RWPE2 (cell line): ENCODE measurements at regions not wholly inside any gene's neighbourhood (a gene's known extent, or its start where the extent isn't known, plus 50 kb on each side); places are given as distances from the start of the nearest gene placed in this dataset.
"Not testable (repeated sequence)": the region's sequence is repeated elsewhere in the genome, so short reads cannot be mapped to it uniquely, and the experiment has no call there.

Experiments
- ATAC-seq: fragments of 200-7000 bp; cut with Tn5 transposase; 3 replicates; pipeline ENCODE4 v1.9.1; 2021; ENCODE audit warnings: low read depth
- DNase-seq: peaks from one replicate; pipeline ENCODE4 v3.0.0-alpha.2; 2020; ENCODE audit warnings: low spot score
- H3K27ac ChIP-seq: fragments of 450-650 bp; 2 replicates; pipeline ENCODE4 v1.5.1; 2017; ENCODE audit warnings: mild to moderate bottlenecking; ENCODE audit not compliant: poor library complexity, severe bottlenecking
- H3K27me3 ChIP-seq: fragments of 250-450 bp; sonication (Bioruptor Pico); 2 replicates; pipeline ENCODE4 v1.5.1; 2021; ENCODE audit warnings: mild to moderate bottlenecking, moderate library complexity; ENCODE audit not compliant: insufficient read depth, poor library complexity, severe bottlenecking
- H3K36me3 ChIP-seq: fragments of 250-450 bp; sonication (Bioruptor Pico); 2 replicates; pipeline ENCODE4 v1.5.1; 2020; ENCODE audit warnings: low read depth, mild to moderate bottlenecking, moderate library complexity
- H3K4me1 ChIP-seq: fragments of 250-450 bp; sonication (Bioruptor Pico); 2 replicates; pipeline ENCODE4 v1.5.1; 2021; ENCODE audit warnings: mild to moderate bottlenecking, moderate library complexity; ENCODE audit not compliant: insufficient read depth, poor library complexity, severe bottlenecking
- H3K4me3 ChIP-seq: fragments of 250-450 bp; sonication (Bioruptor Pico); 2 replicates; pipeline ENCODE4 v1.5.1; 2021; ENCODE audit warnings: mild to moderate bottlenecking, moderate library complexity; ENCODE audit not compliant: severe bottlenecking
- H3K9me3 ChIP-seq: fragments of 250-450 bp; sonication (Bioruptor Pico); 2 replicates; pipeline ENCODE4 v1.5.1; 2021; ENCODE audit warnings: mild to moderate bottlenecking, moderate library complexity; ENCODE audit not compliant: severe bottlenecking

DNA sequence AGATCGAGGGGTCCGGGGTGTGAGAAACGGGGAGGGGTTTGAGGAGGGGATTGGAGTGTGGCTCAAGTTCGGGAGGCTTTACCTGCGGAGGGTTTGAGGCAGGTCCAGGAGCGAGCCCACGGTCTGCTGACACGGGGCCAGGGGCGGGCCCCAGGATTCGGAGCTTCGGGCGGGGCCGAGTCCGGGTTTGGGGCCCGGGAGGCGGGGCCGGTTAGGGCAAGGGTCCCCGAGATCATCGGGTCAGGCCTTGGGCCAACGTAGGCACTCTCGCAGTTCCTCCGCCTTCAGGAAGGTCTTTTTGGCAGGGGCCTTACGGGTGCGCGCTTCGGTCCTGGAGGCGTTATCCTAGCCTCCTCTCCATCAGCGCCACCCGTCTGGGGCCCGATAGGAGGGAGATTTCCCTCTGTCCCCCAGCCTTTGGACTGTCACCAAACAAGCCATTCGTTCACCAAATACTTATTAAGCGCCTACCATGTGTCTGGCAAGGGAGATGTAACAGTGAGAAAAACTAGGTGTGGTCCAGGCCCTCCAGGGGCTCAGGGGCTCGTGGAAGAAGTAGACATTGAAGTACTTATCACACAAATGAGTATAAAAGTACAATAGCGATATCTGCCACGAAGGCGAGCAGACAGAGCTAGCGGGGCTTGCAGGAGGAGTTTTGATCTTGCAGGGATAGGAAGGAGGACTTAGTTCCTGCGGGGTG, 190.1 kb downstream of the ADRA2C start:
- not testable (repeated sequence) for H3K9me3 ChIP-seq, H3K36me3 ChIP-seq, DNase-seq, H3K4me3 ChIP-seq, H3K27ac ChIP-seq, H3K4me1 ChIP-seq, H3K27me3 ChIP-seq, ATAC-seq

- H3K9me3 ChIP-seq, H3K27ac ChIP-seq, DNase-seq, H3K27me3 ChIP-seq, H3K4me1 ChIP-seq, ATAC-seq, H3K4me3 ChIP-seq, H3K36me3 ChIP-seq: not testable (repeated sequence)
Observed at GRCh38 chr4:3961091-3961672, 195.0 kb downstream of the ADRA2C start.

DNA sequence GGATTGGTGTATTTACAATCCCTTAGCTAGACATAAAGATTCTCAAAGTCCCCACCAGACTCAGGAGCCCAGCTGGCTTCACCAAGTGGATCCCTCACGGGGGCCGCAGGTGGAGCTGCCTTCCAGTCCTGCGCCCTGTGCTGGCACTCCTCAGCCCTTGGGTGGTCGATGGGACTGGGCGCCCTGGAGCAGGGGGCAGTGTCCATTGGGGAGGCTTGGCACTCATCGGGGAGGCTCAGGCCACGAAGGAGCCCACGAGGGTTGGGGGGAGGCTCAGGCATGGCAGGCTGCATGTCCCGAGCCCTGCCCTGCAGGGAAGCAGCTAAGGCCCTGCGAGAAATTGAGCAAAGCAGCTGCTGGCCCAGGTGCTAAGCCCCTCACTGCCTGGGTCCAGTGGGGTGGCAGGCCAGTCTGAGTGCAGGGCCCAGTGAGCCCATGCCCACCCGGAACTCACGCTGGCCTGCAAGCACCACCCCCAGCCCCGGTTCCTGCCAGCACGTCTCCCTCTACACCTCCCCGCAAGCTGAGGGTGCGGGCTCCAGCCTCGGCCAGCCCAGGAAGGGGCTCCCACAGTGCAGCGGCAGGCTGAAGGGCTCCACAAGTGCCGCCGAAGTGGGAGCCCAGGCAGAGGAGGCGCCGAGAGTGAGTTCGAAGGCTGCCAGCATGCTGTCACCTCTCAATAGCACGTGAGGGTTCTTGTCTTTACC, 198.5 kb downstream of the ADRA2C start:
- H3K4me3 ChIP-seq, H3K36me3 ChIP-seq, H3K4me1 ChIP-seq, H3K9me3 ChIP-seq, H3K27me3 ChIP-seq, DNase-seq, ATAC-seq, H3K27ac ChIP-seq: not testable (repeated sequence)

DNA sequence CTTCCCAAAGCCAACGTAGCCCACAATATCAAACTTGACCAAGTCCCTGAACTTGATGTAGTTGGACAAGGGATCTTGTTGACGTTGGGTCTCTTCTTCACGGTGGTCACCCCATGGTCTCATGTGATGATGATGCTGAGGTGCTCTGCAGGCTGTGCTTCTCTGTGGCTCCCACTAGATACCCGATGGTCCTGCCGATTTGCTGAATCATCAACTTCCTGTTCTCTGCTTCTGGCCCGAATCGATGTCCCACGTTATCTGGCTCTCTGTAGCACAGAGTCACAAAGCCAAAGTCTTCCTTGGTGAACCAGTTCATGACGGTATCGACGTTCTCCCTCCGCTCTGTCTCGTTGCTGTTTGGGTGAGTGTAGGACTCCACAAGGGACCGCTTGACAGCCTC, 201.0 kb downstream of the ADRA2C start:
- H3K36me3 ChIP-seq, DNase-seq, H3K4me1 ChIP-seq, H3K27ac ChIP-seq, ATAC-seq, H3K4me3 ChIP-seq, H3K9me3 ChIP-seq, H3K27me3 ChIP-seq: not testable (repeated sequence)

- H3K27me3 ChIP-seq, H3K4me3 ChIP-seq: not testable (repeated sequence)
Observed at GRCh38 chr4:3972626-3973025, 206.4 kb downstream of the ADRA2C start.

GRCh38 chr4:3973581-3974200, 207.5 kb downstream of the ADRA2C start:
- H3K27me3 ChIP-seq, ATAC-seq, H3K4me3 ChIP-seq, H3K9me3 ChIP-seq, H3K36me3 ChIP-seq, H3K27ac ChIP-seq, H3K4me1 ChIP-seq, DNase-seq: not testable (repeated sequence)

More at GRCh38 chr4:3972626-3973025, 206.4 kb downstream of the ADRA2C start:
- DNase-seq, ATAC-seq, H3K27ac ChIP-seq, H3K9me3 ChIP-seq, H3K4me1 ChIP-seq, H3K36me3 ChIP-seq: not testable (repeated sequence)

GRCh38 chr4:3983518-3984125, 217.4 kb downstream of the ADRA2C start:
- H3K4me3 ChIP-seq, H3K4me1 ChIP-seq, H3K9me3 ChIP-seq, DNase-seq, H3K27ac ChIP-seq, ATAC-seq, H3K27me3 ChIP-seq, H3K36me3 ChIP-seq: not testable (repeated sequence)

DNA sequence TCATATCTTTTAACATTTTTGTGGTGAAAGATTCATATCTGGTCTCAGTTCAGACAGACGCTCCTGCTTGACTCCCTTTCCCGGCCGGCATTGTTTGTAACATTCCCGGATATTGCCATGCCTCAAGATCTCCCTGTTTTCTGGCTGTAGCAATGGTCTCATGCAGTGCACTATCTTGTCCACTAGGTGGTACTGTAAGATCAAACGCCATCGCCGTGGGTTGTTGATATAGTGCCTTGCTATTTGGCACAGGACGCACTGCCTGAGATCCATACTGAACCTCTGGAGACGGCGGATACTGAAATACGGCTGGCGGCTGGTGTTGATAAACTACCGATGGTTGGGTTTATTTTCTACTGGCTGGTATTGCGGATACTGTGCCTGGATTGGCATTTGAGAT, 218.6 kb downstream of the ADRA2C start:
- ATAC-seq, H3K4me1 ChIP-seq, H3K4me3 ChIP-seq, H3K36me3 ChIP-seq, H3K9me3 ChIP-seq, H3K27ac ChIP-seq, DNase-seq, H3K27me3 ChIP-seq: not testable (repeated sequence)

GRCh38 chr4:3986412-3986811, 220.2 kb downstream of the ADRA2C start:
- not testable (repeated sequence) for H3K27ac ChIP-seq, H3K4me3 ChIP-seq, H3K9me3 ChIP-seq, H3K36me3 ChIP-seq, H3K27me3 ChIP-seq, H3K4me1 ChIP-seq, ATAC-seq, DNase-seq

GRCh38 chr4:3997386-3997785, 229.3 kb downstream of the OTOP1 start:
- not testable (repeated sequence) for H3K4me1 ChIP-seq, H3K9me3 ChIP-seq, DNase-seq, H3K36me3 ChIP-seq, H3K27me3 ChIP-seq, H3K27ac ChIP-seq, H3K4me3 ChIP-seq, ATAC-seq

- H3K36me3 ChIP-seq, DNase-seq, ATAC-seq, H3K27me3 ChIP-seq, H3K4me3 ChIP-seq, H3K27ac ChIP-seq, H3K4me1 ChIP-seq, H3K9me3 ChIP-seq: not testable (repeated sequence)
Observed at GRCh38 chr4:4004036-4004435, 222.7 kb downstream of the OTOP1 start.
